NCI-H2029 (cell line): ENCODE measurements at regions not wholly inside any gene's neighbourhood (a gene's known extent, or its start where the extent isn't known, plus 50 kb on each side); places are given as distances from the start of the nearest gene placed in this dataset.
A peak's percentile ranks its signal among the peaks of the same experiment; 100 is the strongest.
"Not testable (repeated sequence)": the region's sequence is repeated elsewhere in the genome, so short reads cannot be mapped to it uniquely, and the experiment has no call there.

Source experiments
- DNase-seq: peaks from one replicate; lab custom pipeline; 2025; lab: John Stamatoyannopoulos, UW

- DNase-seq = no peak
These were observed 83.2 kb downstream of the PTPRS start for GRCh38 chr19:5257155-5258045.

- no peak for DNase-seq
These were observed 84.9 kb downstream of the PTPRS start for GRCh38 chr19:5255602-5256231.

GRCh38 chr19:5254944-5255343, 85.7 kb downstream of the PTPRS start:
- DNase-seq = no peak

GRCh38 chr19:5254543-5254942, 86.1 kb downstream of the PTPRS start:
- no peak for DNase-seq

GRCh38 chr19:5253406-5254110, 87.1 kb downstream of the PTPRS start:
- DNase-seq = no peak

GRCh38 chr19:5251096-5252065, 89.2 kb downstream of the PTPRS start:
- DNase-seq = peak; percentile 11

- DNase-seq = peak; percentile 81
These were observed 90.4 kb downstream of the PTPRS start for GRCh38 chr19:5250127-5250659.

- no peak for DNase-seq
These were observed 91.1 kb downstream of the PTPRS start for GRCh38 chr19:5249526-5249925.

- no peak for DNase-seq
These were observed 92.5 kb downstream of the PTPRS start for GRCh38 chr19:5247957-5248705.

GRCh38 chr19:5246554-5247155, 94.0 kb downstream of the PTPRS start:
- DNase-seq = no peak

GRCh38 chr19:5245631-5246553, 94.7 kb downstream of the PTPRS start:
- no peak for DNase-seq

- DNase-seq = no peak
These were observed 96.3 kb downstream of the PTPRS start for GRCh38 chr19:5244351-5244750.

GRCh38 chr19:5243878-5244277, 96.7 kb downstream of the PTPRS start:
- no peak for DNase-seq

GRCh38 chr19:5241896-5242295, 98.7 kb downstream of the PTPRS start:
- not testable (repeated sequence) for DNase-seq

GRCh38 chr19:5240011-5240410, 100.6 kb downstream of the PTPRS start:
- no peak for DNase-seq

- no peak for DNase-seq
These were observed 101.9 kb downstream of the PTPRS start for GRCh38 chr19:5238700-5239099.

- DNase-seq = no peak
These were observed 102.6 kb downstream of the PTPRS start for GRCh38 chr19:5237939-5238480.

- no peak for DNase-seq
These were observed 103.3 kb downstream of the PTPRS start for GRCh38 chr19:5237190-5237780.
